ENCODE measurements at regions not wholly inside any gene's neighbourhood (a gene's known extent, or its start where the extent isn't known, plus 50 kb on each side); places are given as distances from the start of the nearest gene placed in this dataset.

- intact Hi-C loops (cut with micrococcal nuclease): no loop called here
- H3K9ac ChIP-seq (ENCODE audit: low read length): no peak overlapping the region
- no peak overlapping the region for H3K4me2 ChIP-seq (ENCODE audit: low read length)
- H2AFZ ChIP-seq (ENCODE audit: low read length): no peak overlapping the region
- no peaks in the 10 kb centered on the region for H3K79me2 ChIP-seq (ENCODE audit: low read length)
- H3K9me2 ChIP-seq (replicated peaks; ENCODE audit: low read length): no peaks in the 10 kb centered on the region
- H4K20me1 ChIP-seq (ENCODE audit: low read length): no peaks in the 10 kb centered on the region
- H3K36me3 ChIP-seq (ENCODE audit: low read depth, low read length): no peaks in the 10 kb centered on the region
- no peaks in the 10 kb centered on the region; the same call in 1 of the 2 replicates for H3K27me3 ChIP-seq (ENCODE audit: low read length)
- no peak for TF ChIP-seq EZH2 (IDR thresholded peaks at IDR 0.05; ENCODE audit: low read length, unreplicated experiment)
- no peak for TF ChIP-seq CTCF (conservative IDR thresholded peaks at IDR 0.05; ENCODE audit: low read depth, low read length)
- TF ChIP-seq EZH2phosphoT487 (IDR thresholded peaks at IDR 0.05; ENCODE audit: borderline replicate concordance, low read length): no peak
- no peak overlapping the region for H3K27ac ChIP-seq (ENCODE audit: low read length)
- no TSS peak for BruUV-seq (replicated peaks)
- no peak for ATAC-seq
- no peaks in the 10 kb centered on the region for H3F3A ChIP-seq (ENCODE audit: low read length, unreplicated experiment)
- ChIA-PET POLR2A (ENCODE audit: unreplicated experiment) (no interaction called here), CTCF (no interaction called here)
- no peak overlapping the region for H3K4me3 ChIP-seq (ENCODE audit: low read length)
- 0 out of 2 replicates have a peak, but pooled peaks cover 6% of the 10 kb centered on the region for H3K9me3 ChIP-seq (ENCODE audit: low read length)
- no peaks in the 10 kb centered on the region for H3K4me1 ChIP-seq (ENCODE audit: insufficient read depth, low read length)
- no peak for DNase-seq
These were observed 544.7 kb upstream of the ROBO2 start for GRCh38 chr3:76495216-76495615.

- H3K79me2 ChIP-seq (ENCODE audit: low read length): no peaks in the 10 kb centered on the region
- no peak overlapping the region for H3K27ac ChIP-seq (ENCODE audit: low read length)
- no peaks in the 10 kb centered on the region for H3K36me3 ChIP-seq (ENCODE audit: low read depth, low read length)
- H3K4me3 ChIP-seq (ENCODE audit: low read length): no peak overlapping the region
- H3K27me3 ChIP-seq (ENCODE audit: low read length): peaks cover 3% of the 10 kb centered on the region; the same call in 1 of the 2 replicates
- POLR2A ChIA-PET (ENCODE audit: unreplicated experiment): no interaction called here
- BruUV-seq (replicated peaks): no TSS peak
- no peaks in the 10 kb centered on the region for H4K20me1 ChIP-seq (ENCODE audit: low read length)
- intact Hi-C loops (cut with micrococcal nuclease): no loop called here
- TF ChIP-seq CTCF (conservative IDR thresholded peaks at IDR 0.05; ENCODE audit: low read depth, low read length): no peak
- TF ChIP-seq EZH2 (IDR thresholded peaks at IDR 0.05; ENCODE audit: low read length, unreplicated experiment): no peak
- TF ChIP-seq EZH2phosphoT487 (IDR thresholded peaks at IDR 0.05; ENCODE audit: borderline replicate concordance, low read length): no peak
- H3K4me2 ChIP-seq (ENCODE audit: low read length): no peak overlapping the region
- H3K9me3 ChIP-seq (ENCODE audit: low read length): no peaks in the 10 kb centered on the region
- CTCF ChIA-PET: no interaction called here
- no peaks in the 10 kb centered on the region for H3K9me2 ChIP-seq (replicated peaks; ENCODE audit: low read length)
- no peaks in the 10 kb centered on the region for H3K4me1 ChIP-seq (ENCODE audit: insufficient read depth, low read length)
- H2AFZ ChIP-seq (ENCODE audit: low read length): no peak overlapping the region
- DNase-seq: no peak
- no peak overlapping the region for H3K9ac ChIP-seq (ENCODE audit: low read length)
- no peaks in the 10 kb centered on the region for H3F3A ChIP-seq (ENCODE audit: low read length, unreplicated experiment)
- ATAC-seq: no peak
These were observed 542.3 kb upstream of the ROBO2 start for GRCh38 chr3:76497636-76498035.

- H3K27me3 ChIP-seq (ENCODE audit: low read length): peaks cover 23% of the 10 kb centered on the region; the same call in 1 of the 2 replicates
- H3K9me2 ChIP-seq (replicated peaks; ENCODE audit: low read length): no peaks in the 10 kb centered on the region
- peak; percentile 58; the same call in 1 of the 2 replicates for ATAC-seq
- H3K79me2 ChIP-seq (ENCODE audit: low read length): no peaks in the 10 kb centered on the region
- no peak overlapping the region for H3K4me2 ChIP-seq (ENCODE audit: low read length)
- H3K4me1 ChIP-seq (ENCODE audit: insufficient read depth, low read length): no peaks in the 10 kb centered on the region
- no peak overlapping the region for H3K27ac ChIP-seq (ENCODE audit: low read length)
- H3K36me3 ChIP-seq (ENCODE audit: low read depth, low read length): no peaks in the 10 kb centered on the region
- peak; percentile 19 for DNase-seq
- intact Hi-C loops (cut with micrococcal nuclease): no loop called here
- no peaks in the 10 kb centered on the region for H3F3A ChIP-seq (ENCODE audit: low read length, unreplicated experiment)
- no peak overlapping the region for H3K9ac ChIP-seq (ENCODE audit: low read length)
- TF ChIP-seq CTCF (conservative IDR thresholded peaks at IDR 0.05; ENCODE audit: low read depth, low read length) (no peak), EZH2 (IDR thresholded peaks at IDR 0.05; ENCODE audit: low read length, unreplicated experiment) (no peak), EZH2phosphoT487 (IDR thresholded peaks at IDR 0.05; ENCODE audit: borderline replicate concordance, low read length) (no peak)
- no TSS peak for BruUV-seq (replicated peaks)
- H4K20me1 ChIP-seq (ENCODE audit: low read length): no peaks in the 10 kb centered on the region
- no peak overlapping the region for H3K4me3 ChIP-seq (ENCODE audit: low read length)
- POLR2A ChIA-PET (ENCODE audit: unreplicated experiment): no interaction called here
- no peaks in the 10 kb centered on the region for H3K9me3 ChIP-seq (ENCODE audit: low read length)
- CTCF ChIA-PET: no interaction called here
- no peak overlapping the region for H2AFZ ChIP-seq (ENCODE audit: low read length)
These were observed 539.1 kb upstream of the ROBO2 start for GRCh38 chr3:76500746-76501275.
